Activated CD4-positive, alpha-beta T cell treated with anti-CD3 and anti-CD28 coated beads, Interleukin-2, amount 50 U/mL, for 16 hours (primary cell): ENCODE measurements at regions not wholly inside any gene's neighbourhood (a gene's known extent, or its start where the extent isn't known, plus 50 kb on each side); places are given as distances from the start of the nearest gene placed in this dataset.
"Not testable (repeated sequence)": the region's sequence is repeated elsewhere in the genome, so short reads cannot be mapped to it uniquely, and the experiment has no call there.

ENCODE experiments used
- DNase-seq: peaks from one replicate; pipeline ENCODE4 v3.0.0-alpha.2; 2020

DNA sequence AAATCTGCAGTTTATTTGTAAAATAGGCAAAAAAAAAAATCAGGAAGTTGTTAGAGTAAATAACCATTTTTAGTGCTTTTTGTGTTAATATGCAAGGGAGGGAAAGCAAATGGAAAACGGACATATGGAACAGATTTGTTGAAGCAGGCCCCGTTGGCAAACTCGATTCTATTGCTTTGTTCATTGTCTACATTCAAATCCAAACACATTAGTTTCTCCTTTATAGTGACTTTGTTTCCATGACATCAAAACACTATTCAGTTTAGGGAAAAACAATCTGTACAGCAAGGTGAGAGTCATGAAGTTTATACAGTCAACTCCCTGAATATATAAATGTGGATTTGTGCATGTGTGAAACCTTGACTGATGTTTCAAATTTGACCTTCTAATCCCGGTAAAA lies 142.2 kb downstream of the FAM47A start:
- DNase-seq, result no peak

GRCh38 chrX:33987458-33987857 lies 144.7 kb downstream of the FAM47A start:
- no peak for DNase-seq

GRCh38 chrX:33974676-33975075 lies 157.4 kb downstream of the FAM47A start:
- DNase-seq, result no peak

DNA sequence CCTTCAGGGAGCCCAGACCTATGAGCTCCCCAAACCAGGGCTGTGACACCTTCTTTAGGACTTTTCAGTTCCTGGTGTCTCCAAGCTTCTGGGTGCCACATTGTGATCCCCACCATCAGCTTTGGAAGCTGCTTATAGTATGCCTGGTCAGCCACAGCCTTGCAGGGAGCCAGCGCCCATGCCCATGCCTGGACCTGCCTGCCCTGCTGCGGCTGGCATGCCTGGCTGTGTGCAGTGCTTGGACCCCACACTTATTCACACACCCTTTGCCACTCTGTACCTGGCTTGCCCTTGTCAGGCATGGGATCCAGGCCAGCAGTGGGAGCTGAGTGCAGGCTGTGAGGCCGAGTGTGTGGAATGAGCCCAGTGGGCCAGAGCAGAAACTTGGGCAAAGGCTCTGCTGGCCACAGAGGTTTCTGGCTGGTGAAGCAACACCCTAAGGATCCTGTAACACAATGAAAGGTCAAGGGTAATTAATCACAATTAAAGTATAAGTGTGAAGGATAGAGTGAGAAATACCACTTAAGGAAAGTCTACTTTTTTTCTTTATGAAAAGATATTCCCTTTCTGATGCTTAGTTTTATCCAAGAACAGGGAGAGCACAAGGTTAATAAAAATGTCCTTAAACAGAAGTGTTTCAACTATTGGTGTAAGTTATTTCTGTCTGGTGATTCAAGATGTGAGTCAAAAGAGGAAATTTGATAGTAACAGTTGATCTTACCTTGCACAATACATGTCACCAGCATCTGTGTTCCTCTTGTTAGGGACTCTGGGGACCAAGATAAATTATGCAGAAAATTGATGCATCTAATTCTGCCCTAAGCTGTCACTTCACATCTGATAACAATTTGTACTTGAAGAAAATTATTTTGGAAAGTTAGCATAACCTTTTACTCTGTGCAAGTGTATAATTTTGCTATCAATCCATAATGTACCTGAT lies 161.8 kb downstream of the FAM47A start:
- DNase-seq, result no peak

DNA sequence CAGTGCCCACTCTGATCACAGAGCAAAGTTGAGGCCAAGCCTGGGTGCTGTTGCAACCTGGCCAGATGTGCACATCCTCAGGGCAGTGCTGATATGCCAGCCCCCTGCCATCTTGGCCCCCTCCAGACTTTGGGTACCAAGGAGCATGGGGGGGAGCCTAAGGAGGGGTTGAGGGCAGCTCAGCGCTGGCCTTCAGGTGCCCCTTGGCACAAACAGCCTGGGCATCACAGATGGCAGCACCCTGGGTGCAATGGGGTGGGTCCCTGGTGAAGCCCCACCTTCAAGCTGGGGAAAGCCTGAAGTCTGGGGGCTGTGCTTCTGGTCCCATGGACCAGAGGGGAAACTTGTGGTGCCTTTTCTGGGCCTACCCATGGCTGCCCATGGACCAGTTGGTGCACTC lies 163.0 kb downstream of the FAM47A start:
- DNase-seq, result no peak

DNA sequence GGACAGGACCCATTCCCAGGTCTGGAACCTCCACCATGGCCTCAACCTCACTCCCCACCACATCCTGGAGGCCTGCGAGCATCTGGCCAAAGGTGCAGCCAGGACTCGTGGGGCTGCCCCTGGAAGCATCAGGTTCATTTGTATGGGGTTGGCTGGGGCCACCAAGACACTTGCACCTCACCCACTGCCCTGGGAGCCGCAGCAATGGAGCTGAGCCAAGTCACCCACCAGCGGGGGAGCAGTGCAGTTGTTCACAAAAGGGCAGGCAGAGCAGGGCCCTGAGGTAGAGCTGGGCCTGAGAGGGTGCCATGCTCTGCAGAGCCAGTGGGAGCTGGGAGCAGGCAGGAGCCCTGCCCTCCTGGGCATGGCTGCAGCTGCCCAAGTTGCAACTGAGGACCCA lies 163.5 kb downstream of the FAM47A start:
- no peak for DNase-seq

- no peak for DNase-seq
These were observed 182.8 kb downstream of the FAM47A start for GRCh38 chrX:33949300-33949699.

DNA sequence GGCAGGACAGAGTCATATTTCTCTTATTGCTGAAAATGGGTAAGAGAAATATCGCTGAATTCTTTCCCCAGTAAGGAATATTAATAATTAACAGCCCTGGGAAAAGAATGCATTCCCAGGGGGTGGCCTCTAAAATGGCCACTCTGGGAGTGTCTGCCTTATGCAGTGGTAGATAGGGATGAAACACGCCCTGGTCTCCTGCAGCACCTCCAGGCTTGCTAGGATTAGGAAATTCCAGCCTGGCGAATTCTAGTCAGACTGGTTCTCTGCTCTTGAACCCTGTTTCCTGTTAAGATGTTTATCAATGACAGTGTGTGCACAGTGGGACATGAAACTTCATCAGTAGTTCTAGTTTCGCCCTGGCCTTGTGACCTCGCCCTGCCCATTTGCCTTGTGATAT lies 205.9 kb downstream of the FAM47A start:
- DNase-seq, result not testable (repeated sequence)

- no peak for DNase-seq
These were observed 208.9 kb downstream of the FAM47A start for GRCh38 chrX:33923262-33923661.

GRCh38 chrX:33909836-33910235 lies 222.3 kb downstream of the FAM47A start:
- DNase-seq, result no peak

DNA sequence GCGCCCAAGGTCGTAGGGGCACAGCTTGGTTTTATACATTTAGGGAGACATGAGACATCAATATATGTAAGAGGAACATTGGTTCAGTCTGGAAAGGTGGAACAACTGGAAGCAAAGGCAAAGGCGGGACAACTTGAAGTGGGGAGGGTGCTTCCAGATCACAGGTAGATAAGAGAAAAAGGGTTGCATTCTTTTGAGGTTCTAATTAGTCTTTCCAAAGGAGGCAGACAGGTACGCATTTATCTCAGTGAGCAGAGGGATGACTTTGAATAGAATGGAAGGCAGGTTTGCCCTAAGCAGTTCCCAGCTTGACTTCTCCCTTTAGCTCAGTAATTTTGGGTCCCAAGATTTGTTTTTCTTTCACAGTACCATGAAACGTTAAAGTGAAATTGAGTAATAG lies 223.2 kb downstream of the FAM47A start:
- no peak for DNase-seq

DNA sequence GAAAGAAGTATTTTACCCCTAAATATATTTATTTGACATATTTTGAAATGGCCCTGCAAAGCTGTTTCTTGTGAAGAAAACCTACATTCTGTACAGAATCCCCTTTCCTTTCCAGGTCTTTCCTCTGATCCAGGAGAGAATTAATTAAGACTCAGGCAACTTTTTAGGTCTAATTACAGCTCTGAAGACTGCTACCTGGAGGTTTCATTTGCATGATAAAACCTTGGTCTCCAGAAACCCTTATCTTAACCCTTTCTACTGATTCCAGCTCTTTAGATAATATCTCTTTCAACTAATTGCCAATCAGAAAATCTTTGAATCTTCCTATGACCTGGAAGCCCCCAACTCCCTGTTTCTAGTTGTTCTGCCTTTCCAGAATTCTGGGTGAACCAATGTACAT lies 224.0 kb downstream of the FAM47A start:
- DNase-seq, result no peak

DNA sequence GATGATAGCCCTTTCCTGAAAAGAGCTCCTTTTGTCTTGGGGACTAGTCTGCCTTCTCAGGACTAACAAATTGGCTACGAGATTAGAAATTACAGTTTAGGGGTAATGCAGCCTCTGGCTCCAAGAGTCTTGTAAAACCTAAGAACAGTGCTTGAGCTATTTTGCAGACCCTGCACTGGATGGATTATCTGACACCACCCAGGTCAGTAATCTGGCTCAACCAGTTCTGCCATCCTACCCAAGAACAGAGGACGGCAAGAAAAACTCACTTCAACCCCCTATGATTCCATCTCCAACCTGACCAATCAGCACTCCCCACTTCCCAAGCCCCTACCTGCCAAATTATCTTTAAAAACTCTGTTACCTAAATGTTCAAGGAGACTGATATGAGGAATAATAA lies 225.1 kb downstream of the FAM47A start:
- no peak for DNase-seq

GRCh38 chrX:33892670-33893069 lies 239.4 kb downstream of the FAM47A start:
- no peak for DNase-seq

- no peak for DNase-seq
These were observed 276.9 kb downstream of the FAM47A start for GRCh38 chrX:33855251-33855650.

DNA sequence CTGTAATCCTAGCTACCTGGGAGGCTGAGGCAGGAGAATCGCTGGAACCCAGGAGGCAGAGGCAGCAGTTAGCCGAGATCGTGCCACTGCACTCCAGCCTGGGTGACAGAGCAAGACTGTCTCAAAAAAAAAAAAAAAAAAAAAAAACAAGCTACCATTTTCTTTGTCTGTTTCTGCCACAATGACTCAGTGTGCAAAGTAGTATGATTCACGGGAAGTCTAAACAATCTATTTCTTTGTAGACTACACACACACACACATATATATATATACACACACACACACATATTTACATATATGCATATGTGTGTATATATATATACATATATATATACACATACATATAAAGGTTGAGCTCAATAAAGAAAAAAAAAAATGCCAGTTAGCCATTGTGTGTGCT lies 280.0 kb downstream of the FAM47A start:
- not testable (repeated sequence) for DNase-seq

GRCh38 chrX:33840176-33840575 lies 291.9 kb downstream of the FAM47A start:
- DNase-seq, result no peak

DNA sequence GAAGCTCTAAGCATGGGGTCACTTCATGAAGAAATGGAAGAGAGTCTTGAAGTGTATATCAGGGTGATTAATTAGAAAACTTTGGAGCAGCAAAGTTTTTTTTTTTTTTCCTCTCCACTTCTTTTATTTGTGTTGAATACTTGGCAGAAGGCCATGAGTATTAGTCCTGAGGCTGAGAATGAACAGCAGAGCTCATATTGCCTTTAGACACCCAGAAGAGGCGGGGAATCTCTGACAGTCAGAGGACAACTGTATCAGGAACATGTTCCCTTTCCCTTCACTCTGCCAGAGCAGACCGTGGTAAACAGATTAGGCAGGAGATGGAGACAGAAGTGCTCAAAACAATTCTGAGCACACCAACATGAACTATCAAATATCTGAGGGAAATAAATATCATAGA lies 300.9 kb downstream of the FAM47A start:
- no peak for DNase-seq

DNA sequence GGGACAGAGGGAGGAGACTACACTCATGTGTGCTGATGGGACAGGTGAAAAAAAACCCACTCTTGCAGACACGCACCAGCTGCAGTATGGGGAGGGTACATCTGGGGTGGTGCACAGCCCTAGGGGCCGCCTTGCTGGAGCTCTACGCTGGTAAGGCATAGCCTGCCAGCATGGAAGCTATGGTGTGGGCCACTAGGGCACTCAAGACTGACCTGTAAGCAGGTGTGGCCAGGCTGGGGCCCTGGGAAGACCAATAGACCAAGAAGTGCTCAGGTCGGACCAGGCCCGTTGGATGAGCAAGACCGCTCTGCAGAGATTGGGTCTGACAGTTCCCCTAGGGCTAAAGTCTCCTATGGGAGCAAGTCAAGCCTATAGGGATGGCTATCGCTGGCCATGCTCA lies 314.8 kb downstream of the FAM47A start:
- DNase-seq, result no peak

DNA sequence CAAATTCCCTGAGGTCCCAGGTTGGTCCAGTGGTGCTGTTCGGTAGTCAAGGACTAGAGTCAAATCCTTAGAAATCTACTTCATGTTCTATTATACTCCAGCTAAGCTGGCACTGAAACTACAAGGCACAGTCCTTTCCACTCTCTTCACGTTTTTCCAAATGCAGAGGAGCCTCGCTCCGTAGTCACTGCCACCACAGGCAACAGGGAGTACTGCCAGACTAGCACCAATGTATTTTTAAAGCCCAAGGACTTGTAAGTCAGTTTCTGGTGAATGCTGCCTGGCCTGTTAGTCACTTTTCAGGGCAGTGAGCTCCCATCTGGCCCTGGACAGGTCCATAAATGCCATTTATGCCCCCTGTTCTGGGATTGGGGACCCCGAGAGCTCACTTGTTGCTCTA lies 323.5 kb downstream of the FAM47A start:
- DNase-seq, result no peak

DNA sequence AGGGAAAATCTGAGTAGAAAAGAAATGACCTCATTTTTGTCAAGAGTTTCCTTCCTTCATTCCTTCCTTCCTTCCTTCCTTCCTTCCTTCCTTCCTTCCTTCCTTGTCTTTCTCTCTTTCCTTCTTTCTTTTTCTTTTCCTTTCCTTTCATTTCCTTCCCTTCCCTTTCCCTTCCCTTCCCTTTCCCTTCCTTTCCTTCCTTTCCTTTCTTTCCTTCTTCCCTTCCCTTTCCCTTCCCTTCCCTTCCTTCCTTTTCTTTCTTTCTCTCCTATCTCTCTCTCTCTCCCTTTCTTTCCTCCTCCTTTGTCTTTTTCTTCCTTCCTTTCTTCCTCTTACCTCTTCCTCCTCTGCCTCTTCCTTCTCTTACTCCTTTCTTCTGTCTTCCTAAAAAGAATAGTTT lies 347.6 kb downstream of the FAM47A start:
- DNase-seq, result no peak

DNA sequence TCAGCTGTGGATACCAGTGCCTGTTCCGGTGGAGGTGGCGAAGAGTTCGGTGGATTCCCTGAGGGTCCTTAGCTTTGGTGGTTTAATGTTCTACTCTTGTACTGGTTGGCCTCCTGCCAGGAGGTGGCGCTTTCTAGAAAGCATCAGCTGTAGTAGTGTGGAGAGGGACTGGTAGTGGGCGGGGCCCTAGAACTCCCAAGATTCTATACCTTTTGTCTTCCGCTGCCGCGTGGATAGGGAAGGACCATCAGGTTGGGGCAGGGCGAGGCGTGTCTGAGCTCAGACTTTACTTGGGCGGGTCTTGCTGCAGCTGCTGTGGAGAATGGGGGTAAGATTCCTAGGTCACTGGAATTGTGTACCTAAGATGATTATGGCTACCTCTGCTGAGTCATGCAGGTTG lies 390.3 kb downstream of the FAM47A start:
- no peak for DNase-seq

DNA sequence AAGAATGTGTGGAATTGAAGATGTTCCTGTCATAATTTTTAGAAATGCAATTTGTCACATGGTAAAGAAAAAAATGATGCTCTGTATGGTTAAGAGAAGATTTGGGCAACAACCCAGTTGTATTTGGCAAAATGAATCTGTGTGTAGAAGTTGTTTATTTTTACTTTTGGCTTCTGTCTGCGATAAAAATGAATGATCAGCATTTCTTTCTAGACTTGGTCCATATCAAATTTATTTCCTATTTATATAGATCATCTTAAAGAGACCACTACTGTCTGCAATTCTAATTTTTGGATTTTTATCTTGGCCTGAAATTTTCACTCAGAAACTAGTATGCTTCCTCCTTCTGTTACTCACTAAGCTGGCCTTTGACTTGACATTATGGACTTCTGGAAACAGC lies 396.9 kb downstream of the FAM47A start:
- no peak for DNase-seq

DNA sequence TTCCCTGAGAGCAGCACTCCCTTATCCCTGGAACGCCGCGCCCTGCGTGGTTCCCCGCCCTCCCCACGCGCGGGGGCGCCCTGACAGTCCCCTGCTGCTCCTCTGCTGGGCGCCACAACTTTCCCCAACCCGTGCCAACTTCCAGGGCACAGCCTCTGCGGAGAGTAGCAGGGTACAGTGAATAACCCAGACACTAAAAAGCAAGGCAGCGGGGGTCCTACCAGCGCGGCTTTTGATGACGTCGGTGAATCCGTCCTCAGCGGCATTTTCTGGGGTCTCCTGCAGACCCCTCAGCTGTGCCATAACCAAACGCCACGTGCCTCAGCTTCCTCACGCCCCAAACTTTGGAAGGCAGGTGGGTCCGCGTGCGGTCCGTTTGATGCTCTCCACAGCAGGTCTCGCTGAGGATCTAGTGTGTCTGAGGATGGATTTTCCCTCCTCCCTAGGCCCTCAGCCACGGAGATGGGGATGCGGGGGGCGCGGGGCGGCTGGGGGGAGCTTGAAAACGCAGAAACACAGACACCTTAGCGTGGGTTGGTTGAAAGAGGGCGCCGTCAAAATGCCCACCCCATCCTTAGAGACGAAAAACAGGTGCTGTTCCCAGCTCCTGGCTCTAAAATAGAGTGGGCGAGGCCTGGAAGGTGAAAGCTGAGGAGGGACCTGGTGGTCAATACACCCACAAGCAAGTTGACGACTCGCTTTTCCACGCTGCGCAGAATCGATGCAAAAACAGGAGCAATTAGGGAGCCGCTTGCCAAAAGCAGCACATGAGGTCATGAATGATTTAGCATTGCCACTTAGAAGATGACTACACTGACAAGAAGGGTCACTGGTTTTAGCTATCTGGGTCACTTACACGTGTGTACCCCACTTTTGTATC lies 405.6 kb downstream of the FAM47A start:
- no peak for DNase-seq
